Ishikawa (cell line): ENCODE measurements at regions not wholly inside any gene's neighbourhood (a gene's known extent, or its start where the extent isn't known, plus 50 kb on each side); places are given as distances from the start of the nearest gene placed in this dataset.

ENCODE experiments used
- FOXM1 ChIP-seq: IDR thresholded peaks from 2 replicates; pipeline ENCODE4 v1.6.1; 2012; ENCODE audit warnings: low read depth, borderline replicate concordance
- MAX ChIP-seq: IDR thresholded peaks from 2 replicates; pipeline ENCODE4 v1.6.1; 2012

- no peak for TF ChIP-seq MAX
- TF ChIP-seq FOXM1, result no peak
Measured at GRCh38 chr2:145689277-145689676, 1169.4 kb upstream of the ZEB2 start.
